Dermis blood vessel endothelial cell (primary cell): ENCODE measurements at regions not wholly inside any gene's neighbourhood (a gene's known extent, or its start where the extent isn't known, plus 50 kb on each side); places are given as distances from the start of the nearest gene placed in this dataset.

Experiments
- DNase-seq: peaks from one replicate; pipeline ENCODE4 v3.0.0; 2010

GRCh38 chr5:158552241-158552640 lies 547.5 kb downstream of the EBF1 start:
- no peak for DNase-seq

GRCh38 chr5:158549311-158549710 lies 550.4 kb downstream of the EBF1 start:
- no peak for DNase-seq

- DNase-seq, result no peak
These were observed 553.0 kb downstream of the EBF1 start for GRCh38 chr5:158546748-158547147.

- DNase-seq, result no peak
These were observed 553.7 kb downstream of the EBF1 start for GRCh38 chr5:158545949-158546530.

GRCh38 chr5:158544388-158545339 lies 555.1 kb downstream of the EBF1 start:
- no peak for DNase-seq

- DNase-seq, result no peak
These were observed 556.0 kb downstream of the EBF1 start for GRCh38 chr5:158543539-158544387.

- DNase-seq, result no peak
These were observed 558.0 kb downstream of the EBF1 start for GRCh38 chr5:158541536-158542297.

GRCh38 chr5:158538506-158539074 lies 561.1 kb downstream of the EBF1 start:
- no peak for DNase-seq

- no peak for DNase-seq
These were observed 562.4 kb downstream of the EBF1 start for GRCh38 chr5:158537366-158537765.

- no peak for DNase-seq
These were observed 565.5 kb downstream of the EBF1 start for GRCh38 chr5:158534203-158534602.

GRCh38 chr5:158532739-158533138 lies 567.0 kb downstream of the EBF1 start:
- DNase-seq, result no peak

- no peak for DNase-seq
These were observed 567.9 kb downstream of the EBF1 start for GRCh38 chr5:158531860-158532259.

- DNase-seq, result no peak
These were observed 569.6 kb downstream of the EBF1 start for GRCh38 chr5:158530115-158530514.

- no peak for DNase-seq
These were observed 570.3 kb downstream of the EBF1 start for GRCh38 chr5:158529454-158529853.

GRCh38 chr5:158525663-158526062 lies 574.1 kb downstream of the EBF1 start:
- no peak for DNase-seq

- DNase-seq, result no peak
These were observed 575.6 kb downstream of the EBF1 start for GRCh38 chr5:158524070-158524469.

- no peak for DNase-seq
These were observed 576.9 kb downstream of the EBF1 start for GRCh38 chr5:158522776-158523175.

- DNase-seq, result no peak
These were observed 577.7 kb downstream of the EBF1 start for GRCh38 chr5:158521995-158522394.

- no peak for DNase-seq
These were observed 580.2 kb downstream of the EBF1 start for GRCh38 chr5:158519433-158520021.

- DNase-seq, result no peak
These were observed 583.2 kb downstream of the EBF1 start for GRCh38 chr5:158516521-158516920.

- DNase-seq, result no peak
These were observed 584.7 kb downstream of the EBF1 start for GRCh38 chr5:158514986-158515359.
